K562 (cell line): ENCODE measurements at regions not wholly inside any gene's neighbourhood (a gene's known extent, or its start where the extent isn't known, plus 50 kb on each side); places are given as distances from the start of the nearest gene placed in this dataset.
A peak's percentile ranks its signal among the peaks of the same experiment; 100 is the strongest.

ENCODE experiments used
- CEBPB ChIP-seq: fragments of 450-650 bp; IDR thresholded peaks from 2 replicates; pipeline ENCODE4 v1.6.1; 2016; ENCODE audit warnings: missing genetic modification characterization, missing compliant biosample characterization
- E2F6 ChIP-seq, 2 experiments: IDR thresholded peaks; 2 replicates each; pipeline ENCODE4 v1.6.1; 2011; ENCODE audit warnings: borderline replicate concordance in 1 of 2, control low read depth in 1 of 2, low read depth in 1 of 2, low read length in 1 of 2, mild to moderate bottlenecking in 1 of 2, mixed read lengths in 1 of 2, moderate library complexity in 1 of 2; ENCODE audit not compliant: insufficient read depth in 1 of 2, insufficient read length in 1 of 2, poor library complexity in 1 of 2, severe bottlenecking in 1 of 2; ENCODE audit errors: extremely low read depth in 1 of 2
- FIP1L1 ChIP-seq: fragments of 200-400 bp; formaldehyde crosslinking; IDR thresholded peaks from 2 replicates; pipeline ENCODE4 v1.6.1; 2018; ENCODE audit warnings: mild to moderate bottlenecking, low read depth, low read length; ENCODE audit not compliant: poor library complexity, severe bottlenecking
- GTF2A2 ChIP-seq: IDR thresholded peaks from 2 replicates; pipeline ENCODE4 v1.6.1; 2016; ENCODE audit warnings: mild to moderate bottlenecking, missing genetic modification characterization, missing compliant biosample characterization
- MGA ChIP-seq: fragments of 450-650 bp; IDR thresholded peaks from 2 replicates; pipeline ENCODE4 v1.6.1; 2016; ENCODE audit warnings: mild to moderate bottlenecking, moderate library complexity
- MNT ChIP-seq, 2 experiments: fragments of 450-650 bp; conservative IDR thresholded peaks; 2 replicates each; pipeline ENCODE4 v1.6.1; 2017; ENCODE audit warnings: mild to moderate bottlenecking in 2 of 2, moderate library complexity in 2 of 2
- NFE2 ChIP-seq: IDR thresholded peaks from 2 replicates; pipeline ENCODE4 v1.6.1; 2014; ENCODE audit warnings: antibody characterized with exemption, low read depth
- NR4A1 ChIP-seq, 2 experiments: fragments of 250-450 bp in 1 of 2; fragments of 450-650 bp in 1 of 2; sonication (Bioruptor Pico) in 1 of 2; IDR thresholded peaks; 2 replicates each; pipeline versions ENCODE4 v1.4.0 to v1.6.1; 2016 to 2020; ENCODE audit warnings: mild to moderate bottlenecking in 2 of 2, missing compliant biosample characterization in 1 of 2, missing genetic modification characterization in 1 of 2, moderate library complexity in 1 of 2
- PHB2 ChIP-seq: fragments of 450-650 bp; IDR thresholded peaks from 2 replicates; pipeline ENCODE4 v1.6.1; 2017; ENCODE audit warnings: low read depth
- SMARCB1 ChIP-seq: IDR thresholded peaks from 2 replicates; pipeline ENCODE4 v1.6.1; 2011; ENCODE audit warnings: improper control_type of control experiment, low read depth; ENCODE audit not compliant: insufficient read length
- ZNF212 ChIP-seq: fragments of 450-650 bp; formaldehyde crosslinking; IDR thresholded peaks from 2 replicates; pipeline ENCODE4 v1.4.0; 2020; ENCODE audit warnings: mild to moderate bottlenecking
- ZNF253 ChIP-seq: fragments of 250-450 bp; sonication (Bioruptor Pico); conservative IDR thresholded peaks from 2 replicates; pipeline ENCODE4 v1.6.1; 2021; ENCODE audit warnings: mild to moderate bottlenecking
- ZSCAN29 ChIP-seq: fragments of 450-650 bp; IDR thresholded peaks from 2 replicates; pipeline ENCODE4 v1.6.1; 2017

- TF ChIP-seq MGA = peak; percentile 13; the same call in 1 of the 2 replicates
- TF ChIP-seq PHB2 = no peak
- TF ChIP-seq FIP1L1 = no peak
- TF ChIP-seq E2F6 (IDR thresholded peaks at IDR 0.05; ENCODE audit: borderline replicate concordance in 1 of 2, extremely low read depth in 1 of 2, insufficient read depth in 1 of 2, insufficient read length in 1 of 2, low read depth in 1 of 2, low read length in 1 of 2, poor library complexity in 1 of 2, severe bottlenecking in 1 of 2) = no peak
- 0 out of 2 replicates have a peak, but pooled peaks have one; percentile 74 for TF ChIP-seq NR4A1 (CRISPR knock-in tag; IDR thresholded peaks at IDR 0.05)
- peak; percentile 92 for TF ChIP-seq NR4A1 (tag; IDR thresholded peaks at IDR 0.05)
- TF ChIP-seq SMARCB1 = no peak
- 0 out of 4 replicates have a peak, but pooled peaks of 1 of the 2 experiments have one; percentile 13 for TF ChIP-seq MNT (conservative IDR thresholded peaks at IDR 0.05)
- peak; percentile 44; the same call in 1 of the 2 replicates for TF ChIP-seq CEBPB (tag)
- TF ChIP-seq ZNF253 = peak; percentile 3; the same call in 1 of the 2 replicates
- peak; percentile 90 for TF ChIP-seq ZNF212
- no peak for TF ChIP-seq ZSCAN29
- no peak; the same call in 1 of the 2 replicates for TF ChIP-seq GTF2A2 (tag)
- no peak for TF ChIP-seq NFE2
Observed at GRCh38 chr4:10183462-10183861, 66.9 kb upstream of the WDR1 start (continued).
